ENCODE measurements at regions not wholly inside any gene's neighbourhood (a gene's known extent, or its start where the extent isn't known, plus 50 kb on each side); places are given as distances from the start of the nearest gene placed in this dataset.
"Not testable (repeated sequence)": the region's sequence is repeated elsewhere in the genome, so short reads cannot be mapped to it uniquely, and the experiment has no call there.

DNA sequence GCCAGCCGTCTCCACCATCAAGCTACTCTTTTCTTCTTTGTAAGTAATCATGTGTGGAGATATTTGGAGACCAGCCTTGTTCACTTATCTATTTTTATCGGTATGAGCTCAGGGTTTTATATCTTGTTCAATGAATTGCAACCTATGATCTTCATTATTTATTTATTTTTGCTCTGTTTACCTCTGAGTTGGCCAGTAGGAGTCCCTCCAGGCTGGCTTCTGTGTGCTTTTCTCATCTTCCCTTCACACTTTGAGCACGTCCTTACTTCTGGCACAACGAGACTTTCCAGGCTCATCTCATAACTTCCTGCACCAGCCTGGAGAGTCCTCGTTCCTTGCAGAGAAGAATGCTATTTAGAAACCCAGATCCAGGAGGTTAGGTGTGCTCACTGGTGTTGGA lies 375.8 kb upstream of the PODXL start:
- Histone ChIP-seq H3K4me3 (ENCODE audit: low read length) (no peak overlapping the region), H3K36me3 (ENCODE audit: control insufficient read depth, low read depth, low read length) (no peaks in the 10 kb centered on the region), H3K27me3 (ENCODE audit: control insufficient read depth, insufficient read depth, low read length) (no peaks in the 10 kb centered on the region), H3K9ac (ENCODE audit: low read length) (no peak overlapping the region), H3K27ac (ENCODE audit: low read length) (no peak overlapping the region), H3K9me3 (ENCODE audit: control insufficient read depth, low read depth, low read length) (no peaks in the 10 kb centered on the region), H3K4me1 (ENCODE audit: control insufficient read depth, low read depth, low read length) (no peaks in the 10 kb centered on the region)

DNA sequence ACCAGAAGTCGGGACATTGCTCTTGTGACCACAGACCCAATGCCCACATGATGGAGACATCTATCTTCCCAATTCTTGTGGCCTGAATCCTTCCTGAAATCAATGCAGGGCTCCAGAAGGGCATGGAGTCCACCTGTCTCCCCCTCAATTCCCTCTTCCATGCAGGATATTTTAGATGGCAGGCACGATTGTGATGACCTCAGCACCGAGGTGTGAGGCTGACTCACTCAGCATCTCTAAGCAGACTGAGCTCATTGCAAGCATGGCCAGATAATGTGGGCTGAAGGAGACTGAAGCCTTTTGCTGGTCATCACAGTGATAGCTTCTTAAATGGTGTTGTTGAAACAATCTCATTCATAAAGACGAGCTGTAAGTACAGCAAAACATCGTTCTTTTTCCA lies 374.9 kb upstream of the PODXL start:
- no peak overlapping the region for H3K4me3 ChIP-seq (ENCODE audit: low read length)

DNA sequence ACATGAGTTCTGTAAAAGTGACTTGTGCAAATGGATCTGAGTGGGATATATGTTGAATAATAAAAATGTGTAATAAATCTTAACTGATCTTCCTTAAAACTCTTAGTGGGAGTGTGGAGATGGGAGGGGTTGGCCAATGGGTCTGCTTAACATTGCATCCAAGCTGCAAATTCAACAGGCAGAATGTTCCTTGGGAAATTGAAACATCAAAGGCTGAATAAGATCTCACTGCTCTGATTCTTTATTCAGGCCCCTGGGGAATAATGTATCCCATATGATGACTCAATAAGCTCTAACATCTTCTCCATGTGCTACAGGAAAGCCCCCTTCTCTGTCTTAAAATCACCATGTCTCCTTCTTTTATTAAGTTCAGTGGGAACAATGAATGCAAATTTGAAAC lies 373.2 kb upstream of the PODXL start:
- Histone ChIP-seq H3K9ac (ENCODE audit: low read length) (no peak overlapping the region), H3K4me1 (ENCODE audit: control insufficient read depth, low read depth, low read length) (no peaks in the 10 kb centered on the region), H3K36me3 (ENCODE audit: control insufficient read depth, low read depth, low read length) (no peaks in the 10 kb centered on the region), H3K4me3 (ENCODE audit: low read length) (no peak overlapping the region), H3K27ac (ENCODE audit: low read length) (no peak overlapping the region), H3K27me3 (ENCODE audit: control insufficient read depth, insufficient read depth, low read length) (no peaks in the 10 kb centered on the region), H3K9me3 (ENCODE audit: control insufficient read depth, low read depth, low read length) (no peaks in the 10 kb centered on the region)

More for the DNA sequence above, 374.9 kb upstream of the PODXL start:
- H3K4me1 ChIP-seq (ENCODE audit: control insufficient read depth, low read depth, low read length), result no peaks in the 10 kb centered on the region
- H3K27ac ChIP-seq (ENCODE audit: low read length), result no peak overlapping the region
- H3K9ac ChIP-seq (ENCODE audit: low read length), result no peak overlapping the region
- H3K27me3 ChIP-seq (ENCODE audit: control insufficient read depth, insufficient read depth, low read length), result no peaks in the 10 kb centered on the region
- no peaks in the 10 kb centered on the region for H3K9me3 ChIP-seq (ENCODE audit: control insufficient read depth, low read depth, low read length)
- H3K36me3 ChIP-seq (ENCODE audit: control insufficient read depth, low read depth, low read length), result no peaks in the 10 kb centered on the region

DNA sequence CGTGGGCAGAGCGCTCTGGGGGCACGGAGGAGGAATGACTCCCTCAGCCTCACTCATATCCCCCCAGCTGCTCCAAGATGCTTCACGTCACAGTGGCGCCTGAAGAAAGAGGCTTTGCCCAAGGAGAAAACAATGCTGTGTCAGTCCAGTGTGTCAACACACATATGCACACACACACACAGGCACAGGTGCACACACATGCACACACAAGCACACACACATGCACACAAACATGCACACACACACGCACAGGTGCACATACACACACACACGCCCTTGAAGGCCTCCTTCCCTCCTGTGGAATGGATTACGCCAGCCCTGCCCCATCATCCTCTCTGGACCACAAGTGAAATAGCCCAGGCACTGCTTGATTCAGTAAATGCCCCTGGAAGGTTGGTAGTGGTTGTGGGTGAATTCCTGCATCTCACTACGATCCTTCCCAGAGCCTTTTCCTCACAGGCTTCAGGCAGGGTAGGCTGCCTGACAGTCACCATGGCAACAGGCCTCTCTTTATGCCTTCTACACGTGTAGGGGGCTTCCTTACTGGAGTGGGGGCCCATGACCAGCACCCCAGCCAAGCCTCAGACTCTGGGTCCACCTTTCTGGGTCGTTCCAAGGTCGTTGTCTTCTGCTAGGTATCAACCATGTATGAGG lies 371.5 kb upstream of the PODXL start:
- no peak overlapping the region for H3K27ac ChIP-seq (ENCODE audit: low read length)
- H3K36me3 ChIP-seq (ENCODE audit: control insufficient read depth, low read depth, low read length), result no peaks in the 10 kb centered on the region
- no peak overlapping the region for H3K4me3 ChIP-seq (ENCODE audit: low read length)
- no peaks in the 10 kb centered on the region for H3K9me3 ChIP-seq (ENCODE audit: control insufficient read depth, low read depth, low read length)
- no peak overlapping the region for H3K9ac ChIP-seq (ENCODE audit: low read length)
- no peaks in the 10 kb centered on the region for H3K4me1 ChIP-seq (ENCODE audit: control insufficient read depth, low read depth, low read length)
- H3K27me3 ChIP-seq (ENCODE audit: control insufficient read depth, insufficient read depth, low read length), result no peaks in the 10 kb centered on the region

DNA sequence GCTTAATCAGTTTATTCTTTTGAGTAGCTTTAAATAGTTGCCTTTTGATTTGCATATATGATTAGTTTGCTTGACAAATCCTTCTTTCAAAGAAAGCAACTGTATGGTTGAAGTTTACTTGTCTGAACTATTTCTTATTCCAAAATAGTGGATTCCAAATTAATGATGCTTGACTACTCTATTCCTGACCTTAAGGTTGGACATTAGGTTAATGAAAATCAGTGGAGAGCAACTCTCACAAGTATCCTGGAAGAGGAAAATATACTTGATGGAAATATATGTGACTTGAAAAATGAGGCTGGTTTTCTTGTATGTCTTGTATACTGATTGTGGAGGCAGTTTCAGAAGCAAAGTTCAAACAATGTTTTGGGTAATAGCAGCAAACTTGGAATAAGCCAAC lies 369.2 kb upstream of the PODXL start:
- Histone ChIP-seq H3K4me3 (ENCODE audit: low read length) (no peak overlapping the region), H3K27me3 (ENCODE audit: control insufficient read depth, insufficient read depth, low read length) (no peaks in the 10 kb centered on the region), H3K4me1 (ENCODE audit: control insufficient read depth, low read depth, low read length) (no peaks in the 10 kb centered on the region), H3K27ac (ENCODE audit: low read length) (no peak overlapping the region), H3K9me3 (ENCODE audit: control insufficient read depth, low read depth, low read length) (no peaks in the 10 kb centered on the region), H3K9ac (ENCODE audit: low read length) (no peak overlapping the region), H3K36me3 (ENCODE audit: control insufficient read depth, low read depth, low read length) (no peaks in the 10 kb centered on the region)

DNA sequence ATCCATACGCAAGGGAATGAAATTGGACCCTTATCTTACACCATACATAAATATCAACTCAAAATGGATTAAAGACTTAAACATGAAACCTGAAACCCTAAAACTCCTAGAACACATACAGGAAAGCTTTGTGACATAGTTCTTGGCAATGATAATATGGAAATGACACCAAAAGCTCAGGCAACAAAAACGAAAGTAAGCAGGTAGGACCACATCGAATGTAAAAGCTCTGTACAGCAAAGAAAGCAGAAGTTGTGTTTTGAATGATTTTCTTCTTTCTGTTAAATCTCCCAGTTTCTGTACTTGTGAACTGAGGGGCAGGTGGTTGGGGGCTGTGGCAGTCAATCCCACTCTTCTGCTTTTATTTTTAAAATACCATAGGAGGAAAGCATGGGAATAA lies 368.4 kb upstream of the PODXL start:
- H3K4me3 ChIP-seq (ENCODE audit: low read length), result no peak overlapping the region
- no peaks in the 10 kb centered on the region for H3K27me3 ChIP-seq (ENCODE audit: control insufficient read depth, insufficient read depth, low read length)
- H3K36me3 ChIP-seq (ENCODE audit: control insufficient read depth, low read depth, low read length), result no peaks in the 10 kb centered on the region
- no peak overlapping the region for H3K27ac ChIP-seq (ENCODE audit: low read length)
- H3K4me1 ChIP-seq (ENCODE audit: control insufficient read depth, low read depth, low read length), result no peaks in the 10 kb centered on the region
- no peaks in the 10 kb centered on the region for H3K9me3 ChIP-seq (ENCODE audit: control insufficient read depth, low read depth, low read length)
- no peak overlapping the region for H3K9ac ChIP-seq (ENCODE audit: low read length)

DNA sequence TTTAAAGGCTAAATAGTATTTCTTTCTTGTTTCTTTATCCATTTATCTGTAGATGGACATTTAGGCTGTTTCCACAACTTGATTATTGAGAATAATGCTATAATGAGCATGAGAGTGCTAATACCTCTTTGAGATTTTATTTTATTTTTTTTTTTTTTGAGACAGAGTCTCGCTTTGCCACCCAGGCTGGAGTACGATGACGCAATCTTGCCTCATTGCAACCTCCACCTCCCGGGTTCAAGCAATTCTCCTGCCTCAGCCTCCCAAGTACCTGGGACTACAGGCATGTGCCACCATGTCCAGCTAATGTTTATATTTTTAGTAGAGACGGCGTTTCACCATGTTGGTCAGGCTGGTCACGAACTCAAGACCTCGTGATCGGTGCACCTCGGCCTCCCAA lies 366.5 kb upstream of the PODXL start:
- not testable (repeated sequence) for H3K9me3 ChIP-seq (ENCODE audit: control insufficient read depth, low read depth, low read length); H3K36me3 ChIP-seq (ENCODE audit: control insufficient read depth, low read depth, low read length); H3K4me1 ChIP-seq (ENCODE audit: control insufficient read depth, low read depth, low read length); H3K9ac ChIP-seq (ENCODE audit: low read length); H3K27ac ChIP-seq (ENCODE audit: low read length); H3K4me3 ChIP-seq (ENCODE audit: low read length); H3K27me3 ChIP-seq (ENCODE audit: control insufficient read depth, insufficient read depth, low read length)

DNA sequence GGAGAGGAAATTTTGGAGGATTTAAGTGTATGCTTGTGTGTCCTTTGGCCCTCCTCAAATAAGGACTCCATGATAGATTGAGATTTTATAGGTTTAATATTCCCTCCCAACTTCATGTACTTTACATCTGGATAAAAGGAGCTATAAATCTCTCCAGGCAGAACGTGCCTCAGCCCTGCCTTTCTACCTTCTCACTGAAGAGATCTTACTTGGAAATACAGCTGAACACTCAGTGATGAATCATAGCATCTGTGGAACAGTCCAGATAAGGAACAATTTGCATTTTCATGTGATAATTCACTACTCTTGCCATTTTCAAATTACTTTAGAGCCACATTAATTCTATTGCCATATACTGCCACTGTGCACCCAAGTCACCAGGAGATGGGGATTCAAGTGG lies 364.6 kb upstream of the PODXL start:
- H3K36me3 ChIP-seq (ENCODE audit: control insufficient read depth, low read depth, low read length), result no peaks in the 10 kb centered on the region
- no peak overlapping the region for H3K9ac ChIP-seq (ENCODE audit: low read length)
- H3K9me3 ChIP-seq (ENCODE audit: control insufficient read depth, low read depth, low read length), result no peaks in the 10 kb centered on the region
- no peaks in the 10 kb centered on the region for H3K27me3 ChIP-seq (ENCODE audit: control insufficient read depth, insufficient read depth, low read length)
- no peaks in the 10 kb centered on the region for H3K4me1 ChIP-seq (ENCODE audit: control insufficient read depth, low read depth, low read length)
- no peak overlapping the region for H3K27ac ChIP-seq (ENCODE audit: low read length)
- no peak overlapping the region for H3K4me3 ChIP-seq (ENCODE audit: low read length)

DNA sequence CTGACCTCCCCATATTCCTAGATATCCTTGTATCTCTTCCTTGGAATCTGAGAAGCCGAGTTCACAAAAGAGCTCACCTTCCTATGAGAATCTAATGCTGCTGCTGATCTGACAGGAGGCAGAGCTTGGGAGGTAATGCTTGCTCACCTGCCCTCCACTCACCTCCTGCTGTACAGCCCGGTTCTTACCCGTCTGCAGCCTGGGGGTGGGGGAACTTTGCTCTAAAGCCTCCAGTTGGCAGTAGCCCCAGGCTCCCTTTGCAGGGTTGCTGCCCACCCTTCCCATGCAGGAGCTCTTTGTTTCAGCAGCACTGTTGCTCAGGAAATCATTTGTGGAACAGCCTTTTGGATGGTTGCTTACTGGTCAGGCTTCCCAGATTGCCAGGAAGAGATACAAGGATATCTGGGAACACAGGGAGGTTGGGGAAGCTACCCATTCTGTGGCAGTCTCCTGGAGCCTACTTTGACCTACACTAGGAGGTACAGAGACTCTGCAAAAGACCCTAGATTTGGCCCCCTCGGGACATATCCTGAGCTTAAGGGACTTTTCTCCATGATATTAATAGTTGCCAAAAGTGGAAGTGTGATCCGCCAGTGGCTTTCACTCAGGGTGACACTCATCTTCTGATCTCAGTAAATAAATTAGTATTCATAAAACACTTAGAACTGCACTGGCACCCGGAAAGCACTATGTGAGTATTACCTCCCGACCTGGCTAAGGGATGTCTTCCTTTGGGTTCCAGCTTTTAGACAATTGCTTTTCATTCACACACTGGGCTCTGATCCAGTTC lies 363.7 kb upstream of the PODXL start:
- Histone ChIP-seq H3K9me3 (ENCODE audit: control insufficient read depth, low read depth, low read length) (no peaks in the 10 kb centered on the region), H3K36me3 (ENCODE audit: control insufficient read depth, low read depth, low read length) (no peaks in the 10 kb centered on the region), H3K27me3 (ENCODE audit: control insufficient read depth, insufficient read depth, low read length) (no peaks in the 10 kb centered on the region), H3K9ac (ENCODE audit: low read length) (no peak overlapping the region), H3K4me3 (ENCODE audit: low read length) (no peak overlapping the region), H3K27ac (ENCODE audit: low read length) (no peak overlapping the region), H3K4me1 (ENCODE audit: control insufficient read depth, low read depth, low read length) (no peaks in the 10 kb centered on the region)

DNA sequence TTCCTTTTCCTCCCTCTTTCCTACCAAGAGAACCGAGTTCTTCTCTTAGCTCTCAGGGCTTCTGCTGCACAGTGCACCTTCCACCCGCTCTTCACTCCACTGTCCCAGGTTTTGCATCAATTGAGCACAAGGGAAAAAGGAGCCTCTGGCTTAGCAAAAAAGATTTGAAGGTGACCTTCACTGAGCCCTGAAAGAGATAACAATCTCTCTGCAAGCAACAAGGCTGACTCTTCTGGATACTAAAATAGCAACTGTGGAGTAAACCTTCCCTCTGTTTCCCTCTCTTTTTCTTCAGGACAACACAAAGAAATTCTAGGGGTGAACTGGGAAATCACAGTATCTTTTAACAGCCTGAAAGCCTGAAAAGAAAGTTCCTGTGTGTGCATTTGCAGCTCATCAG lies 354.7 kb upstream of the PODXL start:
- peaks cover 51% of the 10 kb centered on the region for H3K27me3 ChIP-seq (ENCODE audit: control insufficient read depth, insufficient read depth, low read length)

DNA sequence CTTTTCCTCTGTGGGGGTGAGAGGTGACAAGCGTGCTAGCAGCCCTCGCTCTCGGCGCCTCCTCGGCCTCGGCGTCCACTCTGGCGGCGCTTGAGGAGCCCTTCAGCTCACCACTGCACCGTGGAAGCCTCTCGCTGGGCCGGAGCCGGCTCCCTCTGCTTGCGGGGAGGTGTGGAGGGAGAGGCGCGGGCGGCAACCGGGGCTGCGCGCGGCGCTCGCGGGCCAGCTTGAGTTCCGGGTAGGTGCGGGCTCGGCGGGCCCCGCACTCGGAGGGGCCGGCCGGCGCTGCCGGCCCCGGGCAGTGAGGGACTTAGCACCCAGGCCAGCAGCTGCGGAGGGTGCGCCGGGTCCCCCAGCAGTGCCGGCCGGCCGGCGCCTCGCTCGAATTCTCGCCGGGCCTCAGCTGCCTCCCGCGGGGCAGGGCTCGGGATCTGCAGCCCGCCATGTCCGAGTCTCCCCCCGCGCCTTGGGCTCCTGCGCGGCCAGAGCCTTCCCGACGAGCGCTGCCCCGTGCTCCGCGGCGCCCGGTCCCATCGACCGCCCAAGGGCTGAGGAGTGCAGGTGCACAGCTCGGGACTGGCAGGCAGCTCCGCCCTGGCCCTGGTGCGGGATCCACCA lies 352.8 kb upstream of the PODXL start:
- H3K9ac ChIP-seq (ENCODE audit: low read length), result no peak overlapping the region
- H3K27ac ChIP-seq (ENCODE audit: low read length), result no peak overlapping the region
- H3K4me1 ChIP-seq (ENCODE audit: control insufficient read depth, low read depth, low read length), result no peaks in the 10 kb centered on the region
- H3K36me3 ChIP-seq (ENCODE audit: control insufficient read depth, low read depth, low read length), result no peaks in the 10 kb centered on the region
- H3K9me3 ChIP-seq (ENCODE audit: control insufficient read depth, low read depth, low read length), result no peaks in the 10 kb centered on the region
- peaks cover 51% of the 10 kb centered on the region for H3K27me3 ChIP-seq (ENCODE audit: control insufficient read depth, insufficient read depth, low read length)
- H3K4me3 ChIP-seq (ENCODE audit: low read length), result peak overlapping the region; percentile 38

More for the DNA sequence above, 354.7 kb upstream of the PODXL start:
- Histone ChIP-seq H3K27ac (ENCODE audit: low read length) (no peak overlapping the region), H3K4me3 (ENCODE audit: low read length) (no peak overlapping the region), H3K4me1 (ENCODE audit: control insufficient read depth, low read depth, low read length) (no peaks in the 10 kb centered on the region), H3K9me3 (ENCODE audit: control insufficient read depth, low read depth, low read length) (no peaks in the 10 kb centered on the region), H3K36me3 (ENCODE audit: control insufficient read depth, low read depth, low read length) (no peaks in the 10 kb centered on the region), H3K9ac (ENCODE audit: low read length) (no peak overlapping the region)

DNA sequence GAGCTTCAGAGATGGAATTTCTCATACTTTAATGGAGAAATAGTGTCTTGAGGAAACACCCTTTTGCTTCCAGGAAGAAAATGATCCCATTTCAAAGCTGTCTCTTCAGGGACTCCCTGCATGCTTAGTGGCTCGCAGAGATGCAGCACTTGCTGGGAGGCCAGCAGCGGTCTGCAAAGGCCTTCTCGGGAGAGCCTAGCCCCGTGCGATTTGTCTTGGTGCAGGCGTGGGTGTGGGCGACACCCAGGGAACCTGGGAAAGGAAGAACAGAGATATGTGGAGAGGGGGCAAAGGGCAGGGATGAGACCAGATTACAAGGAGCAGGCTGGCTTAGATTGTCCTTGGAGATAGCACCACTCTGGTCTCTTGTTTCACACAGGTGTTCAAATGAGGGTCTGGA lies 352.3 kb upstream of the PODXL start:
- Histone ChIP-seq H3K27me3 (ENCODE audit: control insufficient read depth, insufficient read depth, low read length) (peaks cover 51% of the 10 kb centered on the region), H3K4me1 (ENCODE audit: control insufficient read depth, low read depth, low read length) (no peaks in the 10 kb centered on the region), H3K9ac (ENCODE audit: low read length) (no peak overlapping the region), H3K4me3 (ENCODE audit: low read length) (peak overlapping the region; percentile 38), H3K27ac (ENCODE audit: low read length) (no peak overlapping the region), H3K36me3 (ENCODE audit: control insufficient read depth, low read depth, low read length) (no peaks in the 10 kb centered on the region), H3K9me3 (ENCODE audit: control insufficient read depth, low read depth, low read length) (no peaks in the 10 kb centered on the region)
